ENCODE measurements at regions not wholly inside any gene's neighbourhood (a gene's known extent, or its start where the extent isn't known, plus 50 kb on each side); places are given as distances from the start of the nearest gene placed in this dataset.

- no peak for DNase-seq
These were observed 97.8 kb downstream of the C16orf95 start for GRCh38 chr16:87219287-87219909.

GRCh38 chr16:87221633-87222032 lies 95.6 kb downstream of the C16orf95 start:
- no peak for DNase-seq

GRCh38 chr16:87222335-87222734 lies 94.9 kb downstream of the C16orf95 start:
- DNase-seq = no peak

- DNase-seq = no peak
These were observed 93.4 kb downstream of the C16orf95 start for GRCh38 chr16:87223656-87224248.

- no peak for DNase-seq
These were observed 90.3 kb downstream of the C16orf95 start for GRCh38 chr16:87226926-87227295.

GRCh38 chr16:87227296-87227951 lies 89.8 kb downstream of the C16orf95 start:
- no peak for DNase-seq

GRCh38 chr16:87228363-87228762 lies 88.8 kb downstream of the C16orf95 start:
- DNase-seq = no peak

- no peak for DNase-seq
These were observed 87.7 kb downstream of the C16orf95 start for GRCh38 chr16:87229230-87230188.

GRCh38 chr16:87230571-87230970 lies 86.6 kb downstream of the C16orf95 start:
- no peak for DNase-seq

- no peak for DNase-seq
These were observed 85.9 kb downstream of the C16orf95 start for GRCh38 chr16:87231295-87231694.

GRCh38 chr16:87231911-87232310 lies 85.3 kb downstream of the C16orf95 start:
- no peak for DNase-seq

GRCh38 chr16:87233928-87234327 lies 83.3 kb downstream of the C16orf95 start:
- DNase-seq = peak; percentile 11

- no peak for DNase-seq
These were observed 82.6 kb downstream of the C16orf95 start for GRCh38 chr16:87234601-87235000.

GRCh38 chr16:87235810-87236515 lies 81.2 kb downstream of the C16orf95 start:
- no peak for DNase-seq

- no peak for DNase-seq
These were observed 80.6 kb downstream of the C16orf95 start for GRCh38 chr16:87236516-87237115.

- DNase-seq = peak; percentile 95
These were observed 78.9 kb downstream of the C16orf95 start for GRCh38 chr16:87238361-87238715.

- DNase-seq = no peak
These were observed 77.6 kb downstream of the C16orf95 start for GRCh38 chr16:87239545-87239944.

GRCh38 chr16:87240211-87241136 lies 76.7 kb downstream of the C16orf95 start:
- DNase-seq = peak; percentile 6

GRCh38 chr16:87241137-87241771 lies 75.9 kb downstream of the C16orf95 start:
- DNase-seq = no peak

GRCh38 chr16:87243478-87243877 lies 73.7 kb downstream of the C16orf95 start:
- DNase-seq = no peak

Data from NCI-H82 (cell line).